ENCODE measurements at regions not wholly inside any gene's neighbourhood (a gene's known extent, or its start where the extent isn't known, plus 50 kb on each side); places are given as distances from the start of the nearest gene placed in this dataset.

DNA sequence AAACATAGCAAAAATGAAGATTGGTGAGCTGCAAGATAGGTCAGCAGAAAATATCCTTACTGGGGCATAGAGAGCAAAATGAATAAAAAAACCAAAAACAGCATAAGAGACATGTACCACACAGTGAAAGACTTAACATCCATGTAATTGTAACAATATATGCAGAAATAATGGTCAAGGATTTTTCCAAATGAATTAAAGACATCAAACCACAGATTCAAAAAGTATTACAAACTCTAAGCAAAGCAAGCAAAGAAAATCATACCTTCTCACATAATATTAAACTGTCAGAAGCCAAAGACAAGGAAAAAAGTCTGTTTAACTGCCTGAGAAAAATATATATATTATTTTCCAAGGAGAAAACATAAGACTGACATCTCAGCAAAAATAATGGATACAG lies 111.3 kb downstream of the MIS18A start:
- Histone ChIP-seq H3K36me3 (no peaks in the 10 kb centered on the region), H3K27ac (no peak overlapping the region), H3K27me3 (no peaks in the 10 kb centered on the region), H3K4me3 (no peak overlapping the region), H3K4me1 (no peaks in the 10 kb centered on the region), H3K9me3 (peaks cover 0 to 13% (median 0%) of the 10 kb centered on the region in 11 donors)
- DNase-seq (no peak), ATAC-seq (no peak)
- TF ChIP-seq, protein P1, sequence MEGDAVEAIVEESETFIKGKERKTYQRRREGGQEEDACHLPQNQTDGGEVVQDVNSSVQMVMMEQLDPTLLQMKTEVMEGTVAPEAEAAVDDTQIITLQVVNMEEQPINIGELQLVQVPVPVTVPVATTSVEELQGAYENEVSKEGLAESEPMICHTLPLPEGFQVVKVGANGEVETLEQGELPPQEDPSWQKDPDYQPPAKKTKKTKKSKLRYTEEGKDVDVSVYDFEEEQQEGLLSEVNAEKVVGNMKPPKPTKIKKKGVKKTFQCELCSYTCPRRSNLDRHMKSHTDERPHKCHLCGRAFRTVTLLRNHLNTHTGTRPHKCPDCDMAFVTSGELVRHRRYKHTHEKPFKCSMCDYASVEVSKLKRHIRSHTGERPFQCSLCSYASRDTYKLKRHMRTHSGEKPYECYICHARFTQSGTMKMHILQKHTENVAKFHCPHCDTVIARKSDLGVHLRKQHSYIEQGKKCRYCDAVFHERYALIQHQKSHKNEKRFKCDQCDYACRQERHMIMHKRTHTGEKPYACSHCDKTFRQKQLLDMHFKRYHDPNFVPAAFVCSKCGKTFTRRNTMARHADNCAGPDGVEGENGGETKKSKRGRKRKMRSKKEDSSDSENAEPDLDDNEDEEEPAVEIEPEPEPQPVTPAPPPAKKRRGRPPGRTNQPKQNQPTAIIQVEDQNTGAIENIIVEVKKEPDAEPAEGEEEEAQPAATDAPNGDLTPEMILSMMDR (IDR thresholded peaks at IDR 0.05) = no peak
- intact Hi-C loops (cut with DNase I) = no loop called here

GRCh38 chr21:32163386-32163785 lies 115.5 kb downstream of the MIS18A start:
- Histone ChIP-seq H3K27ac (no peak overlapping the region), H3K4me3 (no peak overlapping the region), H3K9me3 (peaks cover 0 to 13% (median 0%) of the 10 kb centered on the region in 11 donors), H3K36me3 (no peaks in the 10 kb centered on the region), H3K27me3 (no peaks in the 10 kb centered on the region), H3K4me1 (no peaks in the 10 kb centered on the region)
- TF ChIP-seq, protein P1 (IDR thresholded peaks at IDR 0.05) = no peak
- WGBS, 2 donors = 72 to 74% methylated on average over 2 of the region's 2 CpGs
- ATAC-seq (no peak), DNase-seq (no peak)
- intact Hi-C loops (cut with DNase I) = no loop called here

DNA sequence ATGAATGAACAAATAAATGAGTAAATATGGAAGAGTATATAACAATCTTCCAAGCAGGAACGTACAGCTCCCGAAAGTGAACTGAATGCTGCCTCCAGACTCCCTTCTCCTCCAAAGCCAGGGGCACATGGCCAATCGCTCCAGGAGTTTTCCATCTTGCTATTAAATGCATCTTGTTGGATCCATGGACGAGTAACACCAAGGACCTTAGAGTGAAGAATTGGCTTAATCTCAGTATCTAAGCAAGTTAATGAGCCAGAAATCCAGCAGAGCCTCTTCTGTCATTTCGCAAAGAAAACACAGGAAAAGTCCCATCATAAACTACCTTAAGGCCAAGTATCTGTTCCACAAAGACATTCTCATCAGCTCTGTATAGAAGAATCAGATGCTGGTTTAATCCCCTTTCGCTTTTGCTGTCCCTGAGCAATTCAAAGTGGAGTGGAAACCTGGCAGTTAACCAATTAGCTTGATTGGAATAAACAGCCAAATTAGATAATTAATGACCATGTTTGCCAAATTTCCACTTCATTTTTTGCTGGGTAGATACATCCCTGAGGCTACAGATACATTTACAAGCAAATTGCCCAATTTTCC lies 116.0 kb downstream of the MIS18A start:
- DNase-seq (no peak), ATAC-seq (no peak)
- 70 to 88% methylated on average over 6 of the region's 6 CpGs for WGBS, 2 donors
- intact Hi-C loops (cut with DNase I) = no loop called here
- Histone ChIP-seq H3K27ac (no peak overlapping the region), H3K4me3 (no peak overlapping the region), H3K4me1 (no peaks in the 10 kb centered on the region), H3K36me3 (no peaks in the 10 kb centered on the region), H3K9me3 (peaks cover 0 to 13% (median 0%) of the 10 kb centered on the region in 11 donors), H3K27me3 (no peaks in the 10 kb centered on the region)
- TF ChIP-seq, protein P1 (IDR thresholded peaks at IDR 0.05) = no peak

- intact Hi-C loops (cut with DNase I) = no loop called here
- no peaks in the 10 kb centered on the region for H3K4me1 ChIP-seq
- H3K27ac ChIP-seq = no peak overlapping the region
- TF ChIP-seq, protein P1 (IDR thresholded peaks at IDR 0.05) = no peak
- 82 to 85% methylated on average over 2 of the region's 2 CpGs for WGBS, 2 donors
- ATAC-seq = no peak
- H3K9me3 ChIP-seq = no peaks in the 10 kb centered on the region
- H3K4me3 ChIP-seq = no peak overlapping the region
- DNase-seq = no peak
- H3K36me3 ChIP-seq = no peaks in the 10 kb centered on the region
- H3K27me3 ChIP-seq = no peaks in the 10 kb centered on the region
These were observed 123.6 kb downstream of the MIS18A start for GRCh38 chr21:32155226-32155625.
